Stimulated activated naive CD8-positive, alpha-beta T cell treated with anti-CD3 and anti-CD28 coated beads, Interleukin-15, Interleukin-2, amounts not matched to agents 100 U/mL and 50 U/mL, for 24 hours (primary cell): ENCODE measurements at regions not wholly inside any gene's neighbourhood (a gene's known extent, or its start where the extent isn't known, plus 50 kb on each side); places are given as distances from the start of the nearest gene placed in this dataset.

Experiments
- ATAC-seq: fragments of 150-1000 bp; cut with Tn5 transposase; one replicate; pipeline ENCODE4 v1.10.0; 2021
- DNase-seq: peaks from one replicate; pipeline ENCODE4 v3.0.0; 2021

DNA sequence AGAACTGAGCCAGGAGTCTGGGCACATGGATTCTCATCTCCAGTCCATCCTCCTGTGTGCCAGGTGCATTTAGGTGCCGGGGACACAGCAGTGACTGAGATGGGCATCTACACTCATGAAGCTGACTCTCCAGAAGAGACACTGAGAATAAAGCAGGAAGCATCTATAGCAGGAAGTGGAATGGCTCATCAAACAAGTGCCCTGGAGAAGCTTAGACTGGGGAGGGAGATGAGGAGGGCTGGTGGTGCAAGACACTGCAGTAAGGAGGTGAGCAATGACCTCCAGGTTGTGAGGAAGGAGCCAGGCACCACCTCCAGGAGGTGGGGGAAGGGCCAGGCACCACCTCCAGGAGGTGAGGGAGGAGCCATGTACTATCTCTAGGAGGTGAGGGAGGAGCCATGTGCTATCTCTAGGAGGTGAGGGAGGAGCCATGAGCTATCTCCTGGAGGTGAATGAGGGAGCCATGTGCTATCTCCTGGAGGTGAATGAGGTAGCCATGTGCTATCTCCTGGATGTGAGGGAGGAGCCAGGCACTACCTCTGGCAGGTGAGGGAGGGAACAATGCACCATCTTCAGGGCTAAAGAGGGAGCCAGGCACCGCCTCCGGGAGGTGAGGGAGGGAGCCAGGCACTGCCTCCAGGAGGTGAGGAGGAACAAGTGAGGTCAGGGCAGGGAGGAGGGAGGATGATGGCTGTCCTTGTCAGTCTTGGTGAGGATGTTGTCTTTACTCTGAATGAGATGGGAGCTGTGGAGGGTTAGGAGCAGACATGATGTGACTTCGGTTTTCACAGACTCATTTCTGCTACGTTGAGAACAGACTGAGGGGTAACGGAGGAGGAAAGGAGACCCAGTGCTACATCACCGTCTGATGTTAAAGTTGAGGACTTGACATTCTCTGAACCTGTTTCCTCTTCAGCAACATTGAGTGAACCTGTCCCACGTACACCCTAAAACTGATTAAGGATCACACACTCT, 961.9 kb upstream of the TMEM132C start:
- DNase-seq: no peak
- no peak for ATAC-seq

DNA sequence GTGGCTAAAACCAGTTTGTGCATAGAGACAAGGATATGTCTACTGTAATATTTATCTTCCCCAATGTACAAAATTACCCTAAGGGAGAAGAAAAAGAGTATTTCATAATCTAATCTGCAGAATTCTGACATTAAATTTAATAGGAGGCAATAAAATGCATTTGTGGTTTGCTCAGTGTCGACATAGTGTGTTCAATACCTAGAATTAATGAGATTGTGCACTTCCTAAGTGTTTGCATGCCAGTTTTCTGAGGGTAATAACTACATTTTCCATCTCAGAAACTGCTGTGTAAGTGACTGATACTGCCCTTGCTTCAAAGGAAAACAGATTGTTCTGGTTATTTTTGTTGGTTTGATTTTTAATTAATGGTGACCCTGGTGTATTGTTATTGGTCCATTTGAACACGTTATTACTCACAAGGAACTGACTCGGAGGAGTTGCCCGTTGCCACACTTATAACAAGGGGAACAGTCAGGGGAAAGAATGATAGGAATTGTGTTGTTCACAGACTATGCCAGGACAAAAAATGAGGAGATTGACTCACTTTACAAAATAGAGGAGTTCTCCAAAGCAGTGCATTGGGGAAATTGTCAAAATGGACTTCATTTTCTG, 960.3 kb upstream of the TMEM132C start:
- no peak for DNase-seq

DNA sequence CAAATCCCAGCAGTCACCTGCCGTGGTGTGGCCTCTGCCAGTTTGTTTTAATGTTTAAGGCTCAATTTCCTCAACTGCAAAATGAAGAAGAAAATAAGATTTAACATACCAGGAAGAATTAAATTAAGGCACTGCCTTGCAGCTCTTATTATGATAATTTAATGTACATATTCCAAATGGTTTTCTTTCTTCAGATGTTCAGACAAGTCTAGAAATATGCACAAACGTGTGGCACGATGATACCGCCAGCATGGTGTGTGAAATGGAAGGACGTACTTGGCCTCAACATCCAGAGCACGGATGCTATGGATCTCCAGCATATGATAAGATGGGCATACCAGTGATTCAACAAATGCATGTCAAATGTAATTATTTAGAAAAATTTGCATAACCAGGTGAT, 959.4 kb upstream of the TMEM132C start:
- DNase-seq (no peak), ATAC-seq (no peak)

More for the DNA sequence above, 960.3 kb upstream of the TMEM132C start:
- no peak for ATAC-seq

DNA sequence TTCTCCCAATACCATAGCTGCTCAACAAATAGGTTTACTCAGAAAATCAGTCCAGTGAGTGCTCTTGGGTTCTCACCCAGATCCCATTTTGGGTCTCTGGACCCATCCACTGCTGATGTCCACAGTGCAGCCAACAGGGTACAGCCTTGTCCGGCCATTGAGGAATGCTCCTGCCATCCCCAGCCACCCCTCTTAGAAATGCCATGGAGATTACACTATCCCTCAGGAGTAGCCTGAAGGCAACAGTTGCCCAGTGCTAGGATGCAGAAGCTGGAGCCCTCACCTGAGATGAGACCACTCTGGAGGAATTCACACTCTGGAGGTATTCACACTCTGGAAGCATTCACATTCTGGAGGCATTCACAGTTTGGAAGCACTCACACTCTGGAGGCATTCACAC, 958.8 kb upstream of the TMEM132C start:
- ATAC-seq: no peak
- DNase-seq: no peak

DNA sequence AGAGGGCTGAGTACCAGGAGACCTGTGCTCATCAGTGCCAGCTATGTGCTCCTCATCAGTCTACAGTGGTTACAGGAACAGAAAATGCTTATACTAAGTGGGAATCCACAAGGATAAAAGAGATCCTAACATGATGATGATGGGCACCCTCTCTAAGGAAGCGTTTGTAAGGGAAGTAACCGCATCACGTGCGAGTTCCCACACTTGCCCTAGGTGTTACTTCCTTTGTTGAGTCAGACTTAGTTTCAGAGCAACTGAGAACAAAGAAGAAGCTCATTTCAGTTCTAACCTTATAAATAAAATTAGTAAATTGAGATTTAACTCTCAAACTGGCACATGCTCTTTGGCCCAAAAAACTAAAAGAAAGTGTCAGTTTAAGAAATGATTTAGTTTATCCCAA, 956.4 kb upstream of the TMEM132C start:
- ATAC-seq: no peak
- DNase-seq: no peak

DNA sequence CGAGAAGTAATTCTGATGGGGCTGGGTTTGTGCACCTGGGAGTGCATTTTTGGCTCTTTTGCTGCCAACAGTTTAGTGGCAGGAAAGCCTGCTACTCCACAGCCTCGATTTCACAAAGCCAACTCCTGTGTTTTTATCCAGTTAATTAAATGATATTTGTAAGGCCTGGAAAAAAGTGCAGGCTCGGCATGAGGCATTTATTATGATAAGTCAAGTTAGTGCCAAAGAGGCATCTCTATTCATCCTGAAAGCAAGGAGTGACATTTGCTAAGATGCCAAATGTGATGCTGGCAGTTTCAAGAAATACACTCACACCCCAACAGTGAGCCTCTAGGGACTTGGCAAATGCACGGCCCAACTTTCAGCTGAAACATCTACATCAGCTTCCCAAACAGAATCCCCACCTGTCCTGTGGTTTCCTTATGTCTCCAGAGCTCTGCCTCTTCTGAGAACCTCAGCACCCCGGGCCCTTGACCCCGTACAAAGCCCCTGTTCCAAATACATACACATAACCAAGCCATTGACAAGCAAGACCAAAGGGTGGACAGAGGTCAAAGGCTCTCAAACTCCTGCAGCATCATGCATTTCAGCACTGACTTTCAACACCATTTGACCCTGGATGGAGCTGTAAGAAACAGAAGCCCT, 955.1 kb upstream of the TMEM132C start:
- DNase-seq: no peak
- no peak for ATAC-seq

DNA sequence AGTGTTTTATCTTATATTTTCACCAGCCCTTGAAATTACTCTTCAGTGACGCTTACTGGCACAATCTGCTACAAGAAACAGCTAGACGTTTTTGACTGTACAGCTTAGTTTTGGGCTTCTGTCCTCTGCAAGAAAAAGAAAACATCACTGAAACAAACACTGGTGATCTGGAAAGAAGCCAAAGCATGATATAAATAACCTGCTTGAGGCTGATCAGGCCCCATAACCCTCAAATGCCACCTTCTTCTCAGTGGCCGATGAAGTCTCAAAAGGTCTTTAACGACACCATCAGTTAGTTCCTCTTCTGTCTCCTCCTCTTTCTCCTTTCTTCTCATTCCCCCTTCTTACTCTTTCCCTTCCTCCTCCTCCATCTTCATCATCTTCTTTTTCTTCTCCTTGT, 942.3 kb upstream of the TMEM132C start:
- no peak for ATAC-seq
- no peak for DNase-seq

DNA sequence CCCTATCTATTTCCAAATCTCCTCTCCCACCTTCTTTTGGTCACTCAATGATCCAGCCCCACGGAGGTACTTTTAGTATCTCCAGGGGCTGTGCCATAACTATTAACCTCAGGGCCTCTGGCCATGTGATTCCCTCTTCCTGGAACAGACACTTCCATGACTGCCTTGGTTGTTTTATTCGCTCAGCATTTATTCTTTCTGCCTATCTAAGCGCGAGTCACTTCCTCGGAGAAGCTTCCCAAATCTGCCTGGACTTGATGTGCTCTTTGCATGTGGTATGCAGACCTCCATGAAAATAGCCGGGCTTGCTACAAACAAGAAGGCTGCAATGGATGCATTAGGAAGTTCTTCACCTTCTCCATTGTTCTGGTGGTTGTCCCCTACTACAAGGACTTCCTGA, 939.0 kb upstream of the TMEM132C start:
- ATAC-seq (no peak), DNase-seq (no peak)

DNA sequence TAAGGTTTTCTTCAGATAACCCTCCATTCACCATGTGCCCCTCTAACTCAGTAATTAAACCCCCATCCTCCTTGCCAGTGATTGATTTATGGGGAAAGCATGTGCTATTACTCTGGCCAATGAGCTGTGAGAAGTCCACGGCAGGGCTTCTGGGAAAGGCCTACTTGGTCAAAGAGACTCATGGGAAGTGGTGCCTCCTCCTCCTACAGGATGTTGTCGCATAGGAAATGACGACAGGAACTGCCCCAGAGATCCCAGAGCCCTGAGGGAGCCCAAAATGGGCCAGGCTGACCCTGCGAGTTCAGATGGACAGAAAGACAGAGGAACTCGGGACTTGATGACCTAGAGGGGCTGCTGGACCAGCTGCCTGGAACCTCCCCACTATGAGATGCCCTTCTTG, 938.1 kb upstream of the TMEM132C start:
- no peak for ATAC-seq
- no peak for DNase-seq

DNA sequence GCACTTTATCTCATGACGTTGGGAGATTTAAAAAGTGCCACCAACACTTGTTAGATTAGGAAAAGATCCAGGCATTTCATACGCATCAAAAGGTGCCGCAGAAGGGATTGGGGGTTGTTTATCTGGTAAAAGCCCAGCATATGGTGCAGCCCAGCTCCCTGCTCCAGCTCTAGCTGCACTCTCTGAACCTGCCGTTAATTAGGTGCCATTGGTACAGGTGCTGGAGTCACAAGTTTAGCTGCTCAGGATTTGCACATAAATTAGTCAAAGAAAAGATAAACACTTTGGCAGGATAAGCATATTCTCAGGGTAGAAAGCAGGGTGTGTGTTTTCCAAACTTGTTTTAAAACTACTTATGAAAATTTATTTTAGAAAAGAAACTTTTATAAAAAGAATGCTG, 932.6 kb upstream of the TMEM132C start:
- ATAC-seq (no peak), DNase-seq (no peak)

DNA sequence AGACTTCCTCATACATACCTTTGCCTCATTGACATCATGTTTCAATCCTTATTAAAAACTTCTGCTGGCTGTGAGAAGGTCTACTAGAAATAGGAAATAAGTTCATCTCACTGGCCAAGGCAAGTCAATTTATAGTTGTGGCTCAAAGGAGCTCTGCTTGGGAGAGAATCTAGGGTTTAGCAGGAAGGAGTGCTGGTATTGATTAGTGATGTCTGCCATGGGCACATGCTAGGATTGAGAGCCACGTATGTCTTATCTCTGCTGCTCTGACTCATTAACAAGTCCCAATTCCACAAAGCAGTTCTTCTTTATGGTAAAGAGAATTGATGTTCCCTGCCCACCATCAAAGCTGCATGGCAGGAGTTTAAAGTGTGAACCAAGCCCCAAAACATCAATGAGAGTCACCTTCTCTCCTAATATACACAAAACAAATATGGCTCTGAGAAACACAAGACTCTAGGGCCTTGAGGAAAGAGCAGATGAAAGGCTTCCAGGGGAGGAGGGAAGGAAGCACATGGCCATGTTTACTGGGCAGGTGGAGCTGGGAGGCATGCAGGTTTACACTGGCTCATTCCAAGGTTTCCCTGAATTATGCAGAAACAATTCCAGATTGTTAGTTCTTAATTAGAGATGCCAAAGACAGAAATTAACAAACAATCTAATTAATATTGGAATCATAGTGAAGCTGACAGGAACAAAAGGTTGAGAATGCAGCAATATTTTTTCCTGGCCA, 931.9 kb upstream of the TMEM132C start:
- ATAC-seq: no peak
- no peak for DNase-seq

DNA sequence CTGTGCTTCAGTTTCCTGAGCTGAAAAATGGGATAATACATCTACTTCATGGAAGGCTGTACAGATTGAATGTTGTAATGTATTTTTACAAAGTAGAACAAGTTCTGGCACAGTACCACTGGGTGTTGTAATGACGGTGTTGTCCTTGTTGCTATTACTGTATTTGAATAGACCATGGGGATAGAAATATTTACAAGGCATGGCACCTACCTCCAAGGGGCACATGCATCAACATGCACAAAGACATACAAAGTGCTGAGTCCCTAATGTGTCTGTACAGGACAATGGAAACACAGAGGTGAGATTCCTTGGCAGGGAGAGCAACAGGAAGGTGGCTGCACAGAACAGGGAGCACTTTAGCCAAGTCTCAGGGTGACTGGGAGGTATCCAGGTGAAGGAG, 930.6 kb upstream of the TMEM132C start:
- no peak for DNase-seq

DNA sequence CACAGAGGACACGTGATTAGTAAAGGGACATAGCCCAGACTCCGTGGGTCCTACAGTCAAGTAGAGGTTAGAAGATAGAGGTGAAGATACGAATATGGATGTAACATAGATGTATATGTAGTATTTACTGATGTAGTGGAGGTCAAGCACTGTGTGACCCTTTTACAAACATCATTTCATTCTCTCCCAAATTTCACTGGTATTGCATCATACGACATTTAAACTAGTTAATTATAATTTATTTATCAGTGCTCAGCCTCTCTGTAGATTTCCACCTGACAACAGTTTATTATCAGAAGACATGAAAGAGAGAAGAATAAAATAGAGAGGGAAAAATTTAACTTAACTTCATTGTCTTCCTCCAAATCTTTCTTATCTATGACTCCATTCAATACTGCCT, 927.9 kb upstream of the TMEM132C start:
- ATAC-seq (no peak), DNase-seq (no peak)

More for the DNA sequence above, 930.6 kb upstream of the TMEM132C start:
- no peak for ATAC-seq

DNA sequence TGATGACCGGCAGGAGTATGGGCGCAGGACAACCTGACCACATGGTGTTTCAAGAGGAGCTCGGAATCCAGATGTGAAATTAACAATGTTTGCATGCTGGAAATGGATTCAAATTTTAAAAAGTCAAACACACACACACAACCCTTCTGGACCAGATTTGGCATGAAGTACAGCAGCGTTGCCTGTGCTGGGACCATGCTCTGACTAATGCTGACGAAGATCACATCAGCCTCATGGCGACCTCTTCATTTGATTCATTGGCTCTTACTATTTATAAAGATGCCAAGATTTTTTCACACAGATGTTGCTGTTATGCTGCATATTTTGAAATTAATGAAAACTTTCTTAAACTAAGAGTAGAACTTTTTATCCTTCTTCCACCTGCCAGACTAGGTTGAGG, 926.6 kb upstream of the TMEM132C start:
- DNase-seq: no peak
- ATAC-seq: no peak

DNA sequence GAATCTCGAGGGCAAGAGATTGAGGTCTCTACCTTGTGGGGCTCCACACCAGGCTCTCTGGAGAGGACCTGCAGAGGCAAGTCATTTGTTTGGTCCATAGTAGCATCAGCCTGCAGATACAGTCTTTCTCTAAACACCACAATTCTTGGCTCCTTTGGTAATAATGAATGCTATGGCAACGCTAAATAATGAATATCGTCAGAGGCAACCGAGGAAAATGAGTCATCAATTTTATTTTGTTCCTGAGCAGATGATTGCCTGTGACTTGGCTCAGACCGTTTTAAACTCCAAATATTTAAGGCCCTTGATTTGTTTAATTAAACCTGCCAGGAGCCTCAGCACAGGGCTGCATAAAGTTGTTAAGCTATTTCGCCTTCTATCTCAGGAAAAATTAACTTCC, 924.1 kb upstream of the TMEM132C start:
- ATAC-seq (no peak), DNase-seq (no peak)

DNA sequence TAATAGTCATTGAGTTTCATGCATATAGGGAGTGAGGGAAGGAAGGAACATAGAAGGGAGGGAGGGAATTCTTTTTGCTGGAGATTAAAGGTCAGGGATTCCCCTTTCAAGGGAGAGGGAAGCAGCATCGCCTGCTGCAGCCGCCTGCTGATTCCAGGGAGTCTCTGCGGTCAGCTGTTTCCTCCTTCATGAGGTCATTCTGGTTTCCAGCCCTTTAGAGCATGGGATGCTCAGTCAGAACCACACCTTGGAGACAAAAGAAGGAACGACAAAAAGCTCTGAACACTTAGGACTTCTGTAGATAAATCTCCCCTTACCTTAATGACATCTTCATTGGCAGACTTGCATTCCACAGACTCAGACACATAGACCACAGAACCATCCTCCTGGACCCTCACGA, 923.0 kb upstream of the TMEM132C start:
- ATAC-seq (no peak), DNase-seq (no peak)

DNA sequence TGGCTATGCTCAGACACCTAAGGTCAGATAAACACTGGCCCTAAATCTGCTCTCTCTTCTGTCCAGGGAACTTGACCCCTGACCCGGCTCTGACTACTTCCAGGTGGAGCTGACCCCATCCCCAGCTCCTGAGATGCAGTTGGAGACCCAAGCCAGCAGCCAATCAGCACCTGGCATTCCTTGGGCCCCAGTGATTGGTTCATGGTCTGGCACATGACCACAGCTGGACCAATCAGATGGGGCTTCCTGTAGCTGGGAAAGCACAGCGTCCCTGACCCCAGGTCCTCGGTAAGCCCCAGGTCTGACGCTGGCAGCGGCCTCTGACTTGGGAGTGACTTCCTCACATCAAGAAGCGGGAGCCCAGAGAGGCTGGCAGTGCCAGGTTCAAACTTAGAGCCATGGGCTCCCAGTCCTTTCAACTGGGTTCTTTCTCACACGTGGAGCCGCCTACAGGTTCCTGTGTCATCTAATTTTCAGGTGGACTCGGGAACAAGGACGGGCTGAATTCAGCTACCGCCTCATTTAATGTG, 915.4 kb upstream of the TMEM132C start:
- ATAC-seq: no peak
- DNase-seq: no peak

DNA sequence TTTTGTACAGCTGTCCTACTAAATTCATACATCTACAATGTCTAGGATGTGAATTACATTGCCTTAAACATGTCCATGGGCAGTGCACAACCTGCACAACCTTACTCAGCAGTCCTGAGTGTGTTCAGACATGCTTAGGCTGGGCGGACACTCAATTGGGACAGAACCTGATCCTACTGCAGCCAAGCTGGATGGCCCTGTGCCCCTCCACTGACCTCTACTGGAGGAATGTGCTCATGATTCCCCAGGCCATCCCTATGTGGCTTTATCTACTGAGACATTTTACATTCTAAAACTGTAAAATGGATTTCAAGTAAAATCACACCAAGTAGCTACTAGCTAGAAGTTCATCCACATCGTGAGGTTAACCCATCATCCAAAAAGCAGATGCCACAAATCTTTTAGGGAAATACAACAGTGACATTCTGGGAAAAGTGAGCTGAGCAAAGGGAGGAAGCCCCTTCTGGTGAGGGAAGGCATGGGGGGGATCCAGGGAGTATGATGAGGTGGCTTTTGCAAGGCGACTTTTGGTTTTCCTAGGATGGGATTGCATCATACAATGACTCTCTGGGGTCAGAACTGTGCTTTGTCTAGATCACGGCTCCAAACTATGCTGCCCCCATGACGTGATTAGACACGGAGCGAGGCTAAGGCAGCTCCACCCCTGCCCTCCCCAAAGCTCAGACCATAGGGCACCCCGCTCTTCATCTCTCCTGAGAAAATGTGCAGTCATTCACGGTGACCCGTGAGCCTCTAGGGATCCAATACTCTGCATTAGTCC, 911.7 kb upstream of the TMEM132C start:
- ATAC-seq: no peak
- DNase-seq: no peak

DNA sequence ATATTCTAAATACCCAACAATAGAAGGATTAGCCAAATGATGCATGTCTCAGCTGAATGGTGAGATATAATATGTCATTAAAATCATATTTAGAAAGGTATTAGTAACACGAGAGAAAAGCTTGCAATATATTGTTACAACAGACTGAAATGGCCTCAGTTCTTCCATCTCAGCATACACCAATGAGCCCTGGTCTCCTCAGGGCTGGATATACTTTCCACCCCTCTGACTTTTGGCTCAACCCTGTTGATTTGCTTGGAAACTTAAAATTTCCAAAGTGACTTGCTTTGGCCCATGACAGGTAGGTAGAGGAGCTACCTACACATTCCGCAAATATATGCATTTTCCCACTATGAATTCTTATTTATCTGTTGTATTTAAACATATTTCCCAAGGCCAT, 908.1 kb upstream of the TMEM132C start:
- DNase-seq: no peak
- no peak for ATAC-seq

DNA sequence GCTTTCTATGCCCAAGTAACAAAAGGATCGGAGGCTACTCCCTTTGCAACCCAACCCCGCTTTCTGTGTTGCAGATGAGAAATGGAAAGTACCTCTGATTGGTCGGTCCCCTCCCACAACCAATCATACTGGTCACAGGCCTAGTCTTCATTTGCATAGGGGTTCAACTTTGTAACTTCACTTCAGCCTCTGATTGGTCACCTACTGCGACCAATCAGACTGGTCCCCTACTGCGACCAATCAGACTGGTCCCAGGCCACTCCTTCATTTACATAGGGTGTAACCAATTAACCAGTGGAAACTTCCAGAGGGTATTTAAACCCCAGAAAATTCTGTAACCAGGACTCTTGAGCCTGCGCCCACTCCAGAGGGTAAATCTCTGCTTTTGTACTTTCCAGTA, 906.4 kb upstream of the TMEM132C start:
- DNase-seq: no peak
- ATAC-seq: no peak

DNA sequence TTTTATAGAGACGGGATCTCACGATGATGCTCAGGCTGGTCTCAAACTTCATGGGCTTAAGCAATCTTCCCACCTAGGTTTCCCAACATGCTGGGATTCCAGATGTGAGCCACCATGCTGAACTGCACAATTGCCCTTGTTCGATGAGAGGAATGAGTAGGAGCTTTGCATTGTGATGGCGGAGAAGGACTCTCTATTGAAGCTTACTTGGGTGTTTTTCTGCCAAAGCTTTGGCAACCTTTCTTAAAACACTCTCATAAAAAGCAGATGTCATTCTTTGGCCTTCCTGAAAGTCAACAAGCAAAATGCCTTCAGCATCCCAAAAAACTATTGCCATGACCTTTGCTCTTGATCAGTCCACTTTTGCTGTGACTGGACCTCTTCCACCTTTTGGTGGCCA, 904.8 kb upstream of the TMEM132C start:
- ATAC-seq: no peak
- no peak for DNase-seq

DNA sequence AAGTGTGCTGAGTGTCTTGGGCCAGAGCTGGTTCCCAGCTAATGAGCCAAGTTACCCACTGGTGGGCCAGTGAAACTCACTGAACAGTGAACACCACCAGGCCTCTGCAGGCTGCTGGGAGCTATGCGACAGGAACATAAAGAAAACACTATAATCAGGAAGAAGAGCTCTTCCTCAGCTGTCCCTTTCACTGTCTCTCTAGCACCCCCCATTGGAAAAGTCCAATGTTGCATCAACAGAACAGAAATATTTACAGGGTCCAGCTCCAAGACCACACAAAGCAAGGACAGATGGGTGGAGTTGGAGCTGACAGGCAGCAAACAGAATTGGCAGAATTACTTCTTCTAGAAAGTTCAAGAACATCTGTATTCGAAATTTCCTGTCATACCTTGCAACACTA, 903.6 kb upstream of the TMEM132C start:
- no peak for ATAC-seq
- no peak for DNase-seq
